CD14-positive monocyte (primary cell): ENCODE measurements at regions not wholly inside any gene's neighbourhood (a gene's known extent, or its start where the extent isn't known, plus 50 kb on each side); places are given as distances from the start of the nearest gene placed in this dataset.

Source experiments
- DNase-seq, 3 donors: peaks; one replicate each; pipeline ENCODE4 v3.0.0-alpha.2; 2011 to 2022
- H2AFZ ChIP-seq: 2 replicates; pipeline ENCODE4 v1.6.0; 2012; ENCODE audit warnings: mild to moderate bottlenecking, low read depth, low read length, inconsistent platforms; ENCODE audit not compliant: insufficient read depth, poor library complexity, severe bottlenecking
- H3K27ac ChIP-seq, 2 donors: 1 replicate in 1 of 2; 2 replicates in 1 of 2; pipeline ENCODE4 v1.5.1; 2012 to 2013; ENCODE audit warnings: low read length in 2 of 2, control low read depth in 1 of 2, inconsistent platforms in 1 of 2, low read depth in 1 of 2, mild to moderate bottlenecking in 1 of 2
- H3K27me3 ChIP-seq, 2 donors: one replicate each; pipeline versions ENCODE4 v1.6.0 to v1.6.1; 2011 to 2013; ENCODE audit warnings: low read length in 2 of 2; ENCODE audit not compliant: control insufficient read depth in 2 of 2, insufficient read depth in 2 of 2
- H3K36me3 ChIP-seq, 2 donors: replicated peaks in 1 of 2; 1 replicate in 1 of 2; 2 replicates in 1 of 2; pipeline versions ENCODE4 v1.5.1 to v1.6.1; 2012 to 2013; ENCODE audit warnings: low read length in 2 of 2, control low read depth in 1 of 2, inconsistent platforms in 1 of 2, mild to moderate bottlenecking in 1 of 2; ENCODE audit not compliant: insufficient read depth in 2 of 2, control insufficient read depth in 1 of 2
- H3K4me1 ChIP-seq, 2 donors: 1 replicate in 1 of 2; 2 replicates in 1 of 2; pipeline versions ENCODE4 v1.5.1 to v1.6.1; 2012 to 2013; ENCODE audit warnings: low read length in 2 of 2, control low read depth in 1 of 2, inconsistent platforms in 1 of 2, mild to moderate bottlenecking in 1 of 2, moderate library complexity in 1 of 2; ENCODE audit not compliant: insufficient read depth in 2 of 2, control insufficient read depth in 1 of 2
- H3K4me2 ChIP-seq: replicated peaks from 2 replicates; pipeline ENCODE3; 2012; ENCODE audit warnings: low read length, moderate library complexity, mild to moderate bottlenecking; ENCODE audit not compliant: poor library complexity, severe bottlenecking; ENCODE audit errors: extremely low read depth
- H3K4me3 ChIP-seq, 3 experiments: fragments of 200-600 bp in 1 of 3; sonication (generic) in 1 of 3; replicated peaks in 1 of 3; 1 replicate in 2 of 3; 2 replicates in 1 of 3; pipeline ENCODE4 v1.5.1; 2011 to 2013; ENCODE audit warnings: low read length in 3 of 3, mild to moderate bottlenecking in 3 of 3, control low read depth in 2 of 3, low read depth in 2 of 3, inconsistent platforms in 1 of 3, moderate library complexity in 1 of 3
- H3K79me2 ChIP-seq: 2 replicates; pipeline ENCODE4 v1.6.0; 2012; ENCODE audit warnings: mild to moderate bottlenecking, control low read depth, inconsistent platforms, low read length, moderate library complexity; ENCODE audit not compliant: insufficient read depth
- H3K9ac ChIP-seq: 2 replicates; pipeline ENCODE4 v1.6.0; 2017; ENCODE audit warnings: low read length, mild to moderate bottlenecking; ENCODE audit not compliant: insufficient read depth, poor library complexity, severe bottlenecking
- H3K9me3 ChIP-seq, 2 donors: replicated peaks in 1 of 2; 1 replicate in 1 of 2; 2 replicates in 1 of 2; pipeline versions ENCODE4 v1.5.1 to v1.6.1; 2012 to 2013; ENCODE audit warnings: low read length in 2 of 2, control low read depth in 1 of 2; ENCODE audit not compliant: control insufficient read depth in 1 of 2, insufficient read depth in 1 of 2
- H4K20me1 ChIP-seq: 2 replicates; pipeline ENCODE4 v1.6.0; 2012; ENCODE audit warnings: mild to moderate bottlenecking, low read length, control low read depth, moderate library complexity; ENCODE audit not compliant: insufficient read depth
- H3K27ac Mint-ChIP-seq, 7 donors: one replicate each; pipeline ENCODE4 v1.8.0; 2020; ENCODE audit warnings: mild to moderate bottlenecking in 7 of 7, mixed read lengths in 7 of 7, moderate library complexity in 6 of 7, inconsistent platforms in 2 of 7
- H3K27me3 Mint-ChIP-seq, 3 donors: one replicate each; pipeline ENCODE4 v1.8.0; 2021 to 2022; ENCODE audit warnings: low read depth in 3 of 3, mild to moderate bottlenecking in 3 of 3, mixed read lengths in 3 of 3, moderate library complexity in 3 of 3, inconsistent platforms in 1 of 3
- H3K36me3 Mint-ChIP-seq, 2 donors: one replicate each; pipeline ENCODE4 v1.8.0; 2020; ENCODE audit warnings: mixed read lengths in 2 of 2, inconsistent platforms in 1 of 2, mild to moderate bottlenecking in 1 of 2
- H3K4me1 Mint-ChIP-seq: one replicate; pipeline ENCODE4 v1.8.0; 2020; ENCODE audit warnings: mild to moderate bottlenecking, mixed read lengths
- H3K4me3 Mint-ChIP-seq, 2 donors: one replicate each; pipeline ENCODE4 v1.8.0; 2020; ENCODE audit warnings: mild to moderate bottlenecking in 2 of 2, mixed read lengths in 2 of 2, moderate library complexity in 1 of 2
- H3K9me3 Mint-ChIP-seq, 7 donors: one replicate each; pipeline ENCODE4 v1.8.0; 2020 to 2022; ENCODE audit warnings: mixed read lengths in 7 of 7, mild to moderate bottlenecking in 6 of 7, moderate library complexity in 6 of 7, inconsistent platforms in 2 of 7
- CTCF ChIP-seq: fragments of 200-600 bp; IDR thresholded peaks from one replicate; pipeline ENCODE4 v1.8.0; 2022; ENCODE audit warnings: antibody characterized with exemption, mild to moderate bottlenecking
- WGBS: methylation state at CpG from one replicate; pipeline ENCODE4 v1.1.5; 2013; ENCODE audit warnings: missing lambda C conversion rate; ENCODE audit not compliant: insufficient coverage; 5-methylcytosine and 5-hydroxymethylcytosine counted together
- intact Hi-C, 2 donors: fragments of 100-400 bp; cut with micrococcal nuclease; formaldehyde crosslinking; loops; one replicate each; pipeline versions ENCODE4 v1.15.0 to v1.15.1; 2023

- H3K27me3 Mint-ChIP-seq: no peaks in the 10 kb centered on the region
- peak overlapping the region in 1 of 7 donors; percentile 51 for H3K27ac Mint-ChIP-seq
- H3K4me3 Mint-ChIP-seq: no peak overlapping the region
- intact Hi-C loops: no loop called here
- H3K4me2 ChIP-seq: no peak overlapping the region
- no peaks in the 10 kb centered on the region for H3K79me2 ChIP-seq
- WGBS: 100% methylated on average over 2 of the region's 3 CpGs
- no peak overlapping the region for H3K4me3 ChIP-seq
- H3K27ac ChIP-seq: no peak overlapping the region
- H2AFZ ChIP-seq: no peak overlapping the region
- no peaks in the 10 kb centered on the region for H3K27me3 ChIP-seq
- H3K36me3 ChIP-seq: no peaks in the 10 kb centered on the region
- DNase-seq: no peak
- H3K4me1 Mint-ChIP-seq: peaks cover under 1% of the 10 kb centered on the region
- TF ChIP-seq CTCF: no peak
- H3K9me3 Mint-ChIP-seq: peaks cover 0 to 12% (median 2%) of the 10 kb centered on the region in 7 donors
- no peaks in the 10 kb centered on the region for H3K4me1 ChIP-seq
- no peaks in the 10 kb centered on the region for H3K36me3 Mint-ChIP-seq
- H4K20me1 ChIP-seq: no peaks in the 10 kb centered on the region
- H3K9ac ChIP-seq: no peak overlapping the region
- H3K9me3 ChIP-seq: peaks cover 0 to 7% of the 10 kb centered on the region in 2 donors
Measured at GRCh38 chr14:66288511-66288910, 197.7 kb upstream of the CCDC196 start.

- no peaks in the 10 kb centered on the region for H3K36me3 ChIP-seq
- no peak overlapping the region for H2AFZ ChIP-seq
- no peak overlapping the region for H3K27ac ChIP-seq
- H3K79me2 ChIP-seq: no peaks in the 10 kb centered on the region
- no peaks in the 10 kb centered on the region for H3K4me1 ChIP-seq
- Mint-ChIP-seq H3K9me3 (peaks cover 0 to 14% (median 2%) of the 10 kb centered on the region in 7 donors), H3K27ac (peak overlapping the region in 1 of 7 donors; percentile 37), H3K27me3 (peaks cover 0 to 3% (median 2%) of the 10 kb centered on the region in 3 donors), H3K4me3 (no peak overlapping the region), H3K4me1 (peaks cover 6% of the 10 kb centered on the region), H3K36me3 (no peaks in the 10 kb centered on the region)
- H3K4me3 ChIP-seq: no peak overlapping the region
- H3K9ac ChIP-seq: no peak overlapping the region
- no peak overlapping the region for H3K4me2 ChIP-seq
- peaks cover 0 to 7% of the 10 kb centered on the region in 2 donors for H3K9me3 ChIP-seq
- no peaks in the 10 kb centered on the region for H4K20me1 ChIP-seq
- intact Hi-C loops: no loop called here
- no peaks in the 10 kb centered on the region for H3K27me3 ChIP-seq
- TF ChIP-seq CTCF: no peak
- no peak for DNase-seq
Measured at GRCh38 chr14:66291756-66292155, 194.4 kb upstream of the CCDC196 start.
